Calu3 (cell line): ENCODE measurements at regions not wholly inside any gene's neighbourhood (a gene's known extent, or its start where the extent isn't known, plus 50 kb on each side); places are given as distances from the start of the nearest gene placed in this dataset.

Source experiments
- BruUV-seq: library from RNA; stranded (reverse); fragments of 400-500 nt; replicated peaks from 2 replicates; lab custom pipeline; 2021; lab: Mats Ljungman, UMichigan
- CTCF ChIA-PET: fragments of 300-600 bp; sonication (Branson Sonifier 250); formaldehyde crosslinking; loops from one replicate; lab custom pipeline; 2022; ENCODE audit warnings: antibody characterized with exemption; lab: Charles Lee
- DNase-seq: peaks from one replicate; pipeline ENCODE4 v3.0.0; 2022
- H3K27ac Mint-ChIP-seq: one replicate; pipeline ENCODE4 v1.8.0; 2022; ENCODE audit warnings: mixed read lengths; ENCODE audit not compliant: unreplicated experiment
- H3K27me3 Mint-ChIP-seq: one replicate; pipeline ENCODE4 v1.8.0; 2022; ENCODE audit warnings: mixed read lengths; ENCODE audit not compliant: unreplicated experiment
- H3K36me3 Mint-ChIP-seq: one replicate; pipeline ENCODE4 v1.8.0; 2022; ENCODE audit warnings: mild to moderate bottlenecking, moderate library complexity, mixed read lengths; ENCODE audit not compliant: insufficient read depth, unreplicated experiment
- H3K4me1 Mint-ChIP-seq: one replicate; pipeline ENCODE4 v1.8.0; 2022; ENCODE audit warnings: mild to moderate bottlenecking, low read depth, mixed read lengths; ENCODE audit not compliant: unreplicated experiment
- H3K4me3 Mint-ChIP-seq: one replicate; pipeline ENCODE4 v1.8.0; 2022; ENCODE audit warnings: mild to moderate bottlenecking, low read depth, moderate library complexity, mixed read lengths; ENCODE audit not compliant: unreplicated experiment
- H3K9me3 Mint-ChIP-seq: one replicate; pipeline ENCODE4 v1.8.0; 2022; ENCODE audit warnings: low read depth, mixed read lengths; ENCODE audit not compliant: unreplicated experiment
- CTCF ChIP-seq: fragments of 200-600 bp; IDR thresholded peaks from one replicate; pipeline ENCODE4 v1.8.0; 2022; ENCODE audit warnings: antibody characterized with exemption; ENCODE audit not compliant: unreplicated experiment
- intact Hi-C: fragments of 100-400 bp; cut with micrococcal nuclease; formaldehyde crosslinking; loops from one replicate; pipeline ENCODE4 v1.10.0; 2022; ENCODE audit not compliant: unreplicated experiment

- H3K9me3 Mint-ChIP-seq, result peaks cover 20% of the 10 kb centered on the region
- H3K27me3 Mint-ChIP-seq, result no peaks in the 10 kb centered on the region
- H3K27ac Mint-ChIP-seq, result no peak overlapping the region
- CTCF ChIA-PET, result no interaction called here
- H3K4me1 Mint-ChIP-seq, result no peaks in the 10 kb centered on the region
- no TSS peak for BruUV-seq
- H3K4me3 Mint-ChIP-seq, result no peak overlapping the region
- no peak for DNase-seq
- no peak for TF ChIP-seq CTCF
- intact Hi-C loops, result no loop called here
- H3K36me3 Mint-ChIP-seq, result no peaks in the 10 kb centered on the region
Observed at GRCh38 chr5:24777392-24777791, 132.6 kb upstream of the CDH10 start.

GRCh38 chr5:24773261-24773660 lies 128.5 kb upstream of the CDH10 start:
- Mint-ChIP-seq H3K4me3 (no peak overlapping the region), H3K36me3 (no peaks in the 10 kb centered on the region)
- DNase-seq, result no peak

GRCh38 chr5:24767086-24767485 lies 122.3 kb upstream of the CDH10 start:
- CTCF ChIA-PET, result no interaction called here
- Mint-ChIP-seq H3K4me3 (no peak overlapping the region), H3K4me1 (no peaks in the 10 kb centered on the region), H3K27ac (no peak overlapping the region), H3K27me3 (no peaks in the 10 kb centered on the region), H3K9me3 (peaks cover 13% of the 10 kb centered on the region), H3K36me3 (no peaks in the 10 kb centered on the region)
- intact Hi-C loops, result no loop called here
- no peak for DNase-seq
- BruUV-seq, result no TSS peak
- TF ChIP-seq CTCF, result no peak

More at GRCh38 chr5:24773261-24773660, 128.5 kb upstream of the CDH10 start:
- intact Hi-C loops, result no loop called here
- no peak overlapping the region for H3K27ac Mint-ChIP-seq
- no peaks in the 10 kb centered on the region for H3K27me3 Mint-ChIP-seq
- CTCF ChIA-PET, result no interaction called here
- H3K4me1 Mint-ChIP-seq, result no peaks in the 10 kb centered on the region
- BruUV-seq, result no TSS peak
- TF ChIP-seq CTCF, result no peak
- peaks cover 18% of the 10 kb centered on the region for H3K9me3 Mint-ChIP-seq

- no peaks in the 10 kb centered on the region for H3K36me3 Mint-ChIP-seq
- no peaks in the 10 kb centered on the region for H3K27me3 Mint-ChIP-seq
- H3K4me3 Mint-ChIP-seq, result no peak overlapping the region
- no peak overlapping the region for H3K27ac Mint-ChIP-seq
- H3K4me1 Mint-ChIP-seq, result no peaks in the 10 kb centered on the region
- no peak for DNase-seq
- H3K9me3 Mint-ChIP-seq, result peaks cover 14% of the 10 kb centered on the region
- CTCF ChIA-PET, result no interaction called here
- no TSS peak for BruUV-seq
- intact Hi-C loops, result no loop called here
- no peak for TF ChIP-seq CTCF
Observed at GRCh38 chr5:24765219-24765618, 120.4 kb upstream of the CDH10 start.
